WI38 (cell line): ENCODE measurements at regions not wholly inside any gene's neighbourhood (a gene's known extent, or its start where the extent isn't known, plus 50 kb on each side); places are given as distances from the start of the nearest gene placed in this dataset.

Experiments
- H3K4me3 ChIP-seq: 2 replicates; pipeline ENCODE4 v1.5.1; 2011; ENCODE audit warnings: low read depth, mild to moderate bottlenecking, control low read depth, low read length
- TF ChIP-seq, protein P1 (sequence below): IDR thresholded peaks from 2 replicates; pipeline ENCODE4 v1.5.1; 2012; ENCODE audit warnings: low read depth, mild to moderate bottlenecking, control low read depth, low read length

DNA sequence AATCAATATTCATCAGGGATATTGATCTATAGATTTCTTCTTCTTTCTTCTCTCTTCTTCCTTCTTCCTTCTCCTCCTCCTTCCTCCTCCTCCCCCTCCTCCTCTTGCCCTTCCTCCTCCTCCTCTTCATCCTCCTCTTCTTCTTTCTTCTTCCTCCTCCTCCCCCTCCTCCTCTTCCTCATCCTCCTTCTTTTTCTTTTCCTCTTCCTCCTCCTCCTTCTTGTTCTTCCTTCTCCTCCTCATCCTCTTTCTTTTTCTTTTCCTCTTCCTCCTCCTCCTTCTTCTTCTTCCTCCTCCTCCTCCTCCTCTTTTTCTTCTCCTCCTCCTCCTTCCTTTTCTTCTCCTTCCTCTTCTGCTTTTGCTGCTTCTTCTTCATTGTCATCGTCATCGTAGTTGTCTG is 52.4 kb upstream of the SERINC1 start:
- no peak overlapping the region for H3K4me3 ChIP-seq
- TF ChIP-seq, protein P1, sequence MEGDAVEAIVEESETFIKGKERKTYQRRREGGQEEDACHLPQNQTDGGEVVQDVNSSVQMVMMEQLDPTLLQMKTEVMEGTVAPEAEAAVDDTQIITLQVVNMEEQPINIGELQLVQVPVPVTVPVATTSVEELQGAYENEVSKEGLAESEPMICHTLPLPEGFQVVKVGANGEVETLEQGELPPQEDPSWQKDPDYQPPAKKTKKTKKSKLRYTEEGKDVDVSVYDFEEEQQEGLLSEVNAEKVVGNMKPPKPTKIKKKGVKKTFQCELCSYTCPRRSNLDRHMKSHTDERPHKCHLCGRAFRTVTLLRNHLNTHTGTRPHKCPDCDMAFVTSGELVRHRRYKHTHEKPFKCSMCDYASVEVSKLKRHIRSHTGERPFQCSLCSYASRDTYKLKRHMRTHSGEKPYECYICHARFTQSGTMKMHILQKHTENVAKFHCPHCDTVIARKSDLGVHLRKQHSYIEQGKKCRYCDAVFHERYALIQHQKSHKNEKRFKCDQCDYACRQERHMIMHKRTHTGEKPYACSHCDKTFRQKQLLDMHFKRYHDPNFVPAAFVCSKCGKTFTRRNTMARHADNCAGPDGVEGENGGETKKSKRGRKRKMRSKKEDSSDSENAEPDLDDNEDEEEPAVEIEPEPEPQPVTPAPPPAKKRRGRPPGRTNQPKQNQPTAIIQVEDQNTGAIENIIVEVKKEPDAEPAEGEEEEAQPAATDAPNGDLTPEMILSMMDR, result no peak

DNA sequence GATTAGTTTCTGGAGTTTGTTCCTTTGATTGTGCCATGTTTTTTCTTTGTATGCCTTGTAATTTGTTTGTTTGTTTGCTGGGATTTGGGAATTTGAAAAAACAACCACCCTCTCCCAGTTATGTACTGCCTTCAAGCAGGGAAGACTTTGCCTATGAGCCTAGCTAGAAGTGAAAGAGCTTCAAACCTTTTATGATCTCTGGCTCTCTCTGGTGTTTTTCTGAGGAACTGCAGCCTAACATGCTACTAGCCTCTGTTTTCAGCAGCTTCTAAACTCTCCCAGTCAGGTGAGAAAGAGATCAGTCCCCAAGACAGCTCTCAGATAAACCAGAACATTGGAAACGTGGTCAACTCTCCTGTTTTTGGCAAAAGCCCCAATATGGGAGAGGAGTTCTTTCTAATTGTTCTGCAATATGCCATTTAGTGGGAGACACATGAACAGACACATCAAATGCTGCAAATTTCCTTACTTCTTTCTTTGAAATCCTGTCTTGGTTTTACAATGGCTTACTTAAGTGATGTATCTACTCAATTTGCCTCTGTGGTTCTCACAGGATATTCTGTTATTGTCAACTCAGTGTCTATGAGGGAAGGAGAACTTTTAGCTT is 58.9 kb upstream of the SERINC1 start:
- TF ChIP-seq, protein P1, result peak; percentile 90
- H3K4me3 ChIP-seq, result no peak overlapping the region

DNA sequence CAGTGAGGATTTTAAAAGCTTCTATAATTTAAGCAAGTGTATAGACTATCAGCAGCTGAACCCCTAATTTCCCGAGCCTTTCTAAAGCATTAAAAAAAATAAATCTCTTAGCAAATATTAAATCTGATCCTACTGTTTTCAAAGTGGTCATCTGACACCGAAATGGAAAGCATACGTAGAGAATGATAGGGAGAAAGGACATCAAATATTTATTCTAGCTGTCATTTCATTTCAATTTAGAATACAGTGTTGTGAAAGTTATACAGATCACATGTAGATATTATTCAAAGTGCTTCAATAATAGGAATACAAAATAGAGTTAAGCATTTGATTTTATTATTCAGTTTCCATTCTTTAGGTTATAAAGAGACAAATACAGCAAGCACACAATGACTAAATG is 61.9 kb upstream of the PKIB start:
- H3K4me3 ChIP-seq, result no peak overlapping the region
- TF ChIP-seq, protein P1, result no peak

DNA sequence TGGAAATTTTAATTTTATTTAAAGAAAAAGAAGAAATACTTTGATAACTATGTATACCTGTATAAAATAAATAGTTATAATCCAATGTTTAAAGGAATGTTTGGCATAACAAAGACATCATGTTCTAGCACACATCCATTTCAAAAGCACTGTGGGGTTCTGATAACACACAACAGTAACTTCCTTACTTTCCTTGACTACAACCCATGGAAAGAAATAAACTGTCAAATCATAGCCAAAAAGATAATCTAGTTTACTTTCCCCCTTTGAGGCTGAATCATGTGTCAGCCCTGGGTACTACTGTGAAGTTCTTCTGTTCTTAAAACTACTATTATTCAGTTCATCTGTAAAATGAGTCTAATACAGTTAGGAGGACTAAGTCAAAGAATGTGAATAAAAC is 61.4 kb upstream of the PKIB start:
- TF ChIP-seq, protein P1, result no peak

DNA sequence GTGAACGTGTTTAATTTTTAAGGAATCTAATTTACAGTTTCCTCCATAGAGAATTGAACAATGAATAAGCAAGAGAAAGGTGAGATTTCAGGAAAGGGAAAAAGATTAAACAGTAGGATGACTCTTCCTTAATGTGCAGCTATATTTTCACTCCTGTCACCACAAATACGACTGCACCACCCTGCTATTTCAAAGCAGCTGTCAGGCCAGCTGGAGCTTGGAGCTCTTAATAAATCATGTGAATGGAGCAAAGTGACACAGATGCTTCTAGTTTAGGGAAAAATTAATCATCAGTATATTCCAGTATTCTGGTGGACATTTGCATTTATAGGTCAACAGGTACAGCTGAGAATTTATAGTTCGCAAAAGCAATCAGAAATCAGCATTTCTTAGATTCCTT is 56.5 kb upstream of the PKIB start:
- TF ChIP-seq, protein P1, result no peak

More for the DNA sequence above, 61.4 kb upstream of the PKIB start:
- no peak overlapping the region for H3K4me3 ChIP-seq

DNA sequence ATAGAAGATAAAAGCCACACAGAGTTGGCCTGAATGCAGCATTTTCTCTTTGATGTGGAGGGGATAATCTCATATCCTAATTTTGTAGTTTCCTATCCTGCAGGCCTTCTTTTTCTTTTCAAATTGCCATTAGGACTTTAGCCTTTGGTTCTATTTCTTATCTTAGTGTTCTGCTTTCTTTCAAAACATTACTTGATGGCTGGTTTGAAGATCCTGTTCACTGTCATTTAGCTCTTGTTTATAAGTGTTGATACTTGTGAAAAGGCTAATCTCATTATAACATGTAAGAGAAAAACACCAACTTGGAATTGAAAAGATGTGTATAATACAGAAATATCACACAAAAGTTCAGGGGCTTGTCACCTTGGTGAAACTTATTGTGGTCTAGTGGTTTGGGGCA is 54.6 kb upstream of the PKIB start:
- TF ChIP-seq, protein P1, result no peak
- H3K4me3 ChIP-seq, result no peak overlapping the region

More for the DNA sequence above, 56.5 kb upstream of the PKIB start:
- no peak overlapping the region for H3K4me3 ChIP-seq

DNA sequence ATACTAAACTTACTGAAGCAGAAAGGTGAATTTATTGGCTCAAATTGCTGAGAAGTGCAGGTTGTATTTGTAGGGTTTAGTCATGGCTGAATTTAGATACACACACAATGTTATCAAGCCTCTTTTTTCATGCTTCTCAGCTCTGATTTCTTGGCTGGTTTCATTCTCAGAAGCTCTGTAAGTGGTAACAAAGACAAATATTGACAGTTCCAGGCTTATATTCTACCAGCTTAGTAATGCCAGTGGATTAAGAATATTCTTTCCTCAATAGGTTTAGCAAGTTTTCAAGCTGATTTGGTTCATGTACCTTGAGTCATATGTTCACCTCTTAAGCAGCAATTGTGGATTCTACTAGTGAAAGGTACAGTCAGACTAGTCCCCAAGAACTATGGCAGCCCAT is 52.1 kb upstream of the PKIB start:
- TF ChIP-seq, protein P1, result no peak
- no peak overlapping the region for H3K4me3 ChIP-seq
